WTC11 (cell line): ENCODE measurements at regions not wholly inside any gene's neighbourhood (a gene's known extent, or its start where the extent isn't known, plus 50 kb on each side); places are given as distances from the start of the nearest gene placed in this dataset.

ENCODE experiments used
- ATAC-seq: fragments of 200-7000 bp; cut with Tn5 transposase; 2 replicates; pipeline ENCODE4 v1.10.0; 2021; ENCODE audit warnings: mild to moderate bottlenecking, moderate library complexity
- CTCF ChIA-PET: fragments of 300-600 bp; sonication (Branson Sonifier 250); formaldehyde crosslinking; loops from one replicate; lab custom pipeline; 2021; ENCODE audit warnings: antibody characterized with exemption; lab: Charles Lee
- POLR2A ChIA-PET: fragments of 350-600 bp; sonication (Branson Sonifier 250); formaldehyde crosslinking; loops from one replicate; lab custom pipeline; 2021; ENCODE audit warnings: antibody characterized with exemption; lab: Charles Lee
- DNase-seq: peaks from one replicate; pipeline ENCODE4 v3.0.0; 2021; ENCODE audit warnings: low spot score
- H3K27ac Mint-ChIP-seq: 2 replicates; pipeline ENCODE4 v1.8.0; 2021; ENCODE audit warnings: mixed read lengths
- H3K27me3 Mint-ChIP-seq: 2 replicates; pipeline ENCODE4 v1.8.0; 2021; ENCODE audit warnings: low read depth, mild to moderate bottlenecking, moderate library complexity, mixed read lengths
- H3K36me3 Mint-ChIP-seq: 2 replicates; pipeline ENCODE4 v1.8.0; 2021; ENCODE audit warnings: mixed read lengths
- H3K4me1 Mint-ChIP-seq: 2 replicates; pipeline ENCODE4 v1.8.0; 2022; ENCODE audit warnings: mixed read lengths
- H3K4me3 Mint-ChIP-seq: 2 replicates; pipeline ENCODE4 v1.8.0; 2021; ENCODE audit warnings: mild to moderate bottlenecking, moderate library complexity, mixed read lengths
- H3K9me3 Mint-ChIP-seq: 2 replicates; pipeline ENCODE4 v1.8.0; 2021; ENCODE audit warnings: mixed read lengths
- ETV6 ChIP-seq: sonication (generic); formaldehyde crosslinking; IDR thresholded peaks from 2 replicates; pipeline ENCODE4 v1.8.1; 2022; ENCODE audit warnings: mild to moderate bottlenecking, missing genetic modification reagents
- FOXP1 ChIP-seq: sonication (generic); formaldehyde crosslinking; IDR thresholded peaks from 2 replicates; pipeline ENCODE4 v1.8.0; 2022; ENCODE audit warnings: missing genetic modification reagents, mild to moderate bottlenecking, moderate library complexity, borderline replicate concordance
- GRHL2 ChIP-seq: fragments of 250-450 bp; sonication (Bioruptor Pico); IDR thresholded peaks from 2 replicates; pipeline ENCODE4 v1.8.0; 2022; ENCODE audit warnings: mild to moderate bottlenecking, moderate library complexity; ENCODE audit not compliant: insufficient replicate concordance, severe bottlenecking
- GTF2I ChIP-seq: fragments of 250-450 bp; sonication (Bioruptor Pico); conservative IDR thresholded peaks from 2 replicates; pipeline ENCODE4 v1.4.0; 2021; ENCODE audit warnings: mild to moderate bottlenecking
- JAZF1 ChIP-seq: fragments of 250-450 bp; sonication (Bioruptor Pico); IDR thresholded peaks from 2 replicates; pipeline ENCODE4 v1.9.0; 2021; ENCODE audit warnings: moderate library complexity, mild to moderate bottlenecking, inconsistent platforms
- KAT7 ChIP-seq: sonication (generic); formaldehyde crosslinking; IDR thresholded peaks from 2 replicates; pipeline ENCODE4 v1.8.1; 2023; ENCODE audit warnings: missing genetic modification reagents, mild to moderate bottlenecking, borderline replicate concordance
- NFE2L1 ChIP-seq: sonication (generic); formaldehyde crosslinking; IDR thresholded peaks from 2 replicates; pipeline ENCODE4 v1.8.1; 2023; ENCODE audit warnings: missing genetic modification reagents
- NR1H2 ChIP-seq: sonication (generic); formaldehyde crosslinking; IDR thresholded peaks from 2 replicates; pipeline ENCODE4 v1.9.0; 2021; ENCODE audit warnings: mild to moderate bottlenecking, moderate library complexity, missing genetic modification reagents
- PRRX2 ChIP-seq: fragments of 250-450 bp; sonication (Bioruptor Pico); IDR thresholded peaks from 2 replicates; pipeline ENCODE4 v1.8.0; 2021; ENCODE audit warnings: mild to moderate bottlenecking
- SP1 ChIP-seq: sonication (generic); formaldehyde crosslinking; conservative IDR thresholded peaks from 2 replicates; pipeline ENCODE4 v1.8.1; 2022; ENCODE audit warnings: missing genetic modification reagents
- TEAD1 ChIP-seq: sonication (generic); formaldehyde crosslinking; IDR thresholded peaks from 2 replicates; pipeline ENCODE4 v1.8.0; 2022; ENCODE audit warnings: mild to moderate bottlenecking, missing genetic modification reagents
- ZNF138 ChIP-seq: sonication (generic); formaldehyde crosslinking; conservative IDR thresholded peaks from 2 replicates; pipeline ENCODE4 v1.8.1; 2022; ENCODE audit warnings: mild to moderate bottlenecking, moderate library complexity, missing genetic modification reagents
- ZNF232 ChIP-seq: sonication (generic); formaldehyde crosslinking; IDR thresholded peaks from 2 replicates; pipeline ENCODE4 v1.8.0; 2022; ENCODE audit warnings: mild to moderate bottlenecking, missing genetic modification reagents
- ZNF317 ChIP-seq: sonication (generic); formaldehyde crosslinking; IDR thresholded peaks from 2 replicates; pipeline ENCODE4 v1.8.1; 2023; ENCODE audit warnings: low read depth, mild to moderate bottlenecking, moderate library complexity, missing genetic modification reagents, borderline replicate concordance
- ZNF396 ChIP-seq: fragments of 250-450 bp; sonication (Bioruptor Pico); IDR thresholded peaks from 2 replicates; pipeline ENCODE4 v1.8.0; 2021; ENCODE audit warnings: mild to moderate bottlenecking, moderate library complexity, borderline replicate concordance
- ZNF416 ChIP-seq: fragments of 250-450 bp; sonication (Bioruptor Pico); IDR thresholded peaks from 2 replicates; pipeline ENCODE4 v1.9.0; 2021; ENCODE audit warnings: mild to moderate bottlenecking, inconsistent platforms
- ZNF423 ChIP-seq: fragments of 250-450 bp; sonication (Bioruptor Pico); IDR thresholded peaks from 2 replicates; pipeline ENCODE4 v2.1.2; 2022; ENCODE audit warnings: mild to moderate bottlenecking, moderate library complexity
- ZNF671 ChIP-seq: fragments of 250-450 bp; sonication (Bioruptor Pico); IDR thresholded peaks from 2 replicates; pipeline ENCODE4 v1.8.0; 2021; ENCODE audit warnings: mild to moderate bottlenecking
- TF ChIP-seq, protein P1 (sequence below): sonication (generic); formaldehyde crosslinking; IDR thresholded peaks from 2 replicates; pipeline ENCODE4 v1.8.1; 2022; ENCODE audit warnings: mild to moderate bottlenecking, moderate library complexity, missing genetic modification reagents
- TF ChIP-seq, protein P2 (sequence below): sonication (generic); formaldehyde crosslinking; IDR thresholded peaks from 2 replicates; pipeline ENCODE4 v1.8.0; 2022; ENCODE audit warnings: mild to moderate bottlenecking, missing genetic modification reagents
- TF ChIP-seq, protein P3 (sequence below): sonication (generic); formaldehyde crosslinking; IDR thresholded peaks from 2 replicates; pipeline ENCODE4 v1.8.1; 2023; ENCODE audit warnings: mild to moderate bottlenecking, moderate library complexity, missing genetic modification reagents
- TF ChIP-seq, protein P4 (sequence below): sonication (generic); formaldehyde crosslinking; IDR thresholded peaks from 2 replicates; pipeline ENCODE4 v1.8.0; 2022; ENCODE audit warnings: mild to moderate bottlenecking, missing genetic modification reagents
- TF ChIP-seq, protein P5 (sequence below): sonication (generic); formaldehyde crosslinking; conservative IDR thresholded peaks from 2 replicates; pipeline ENCODE4 v1.8.1; 2022; ENCODE audit warnings: mild to moderate bottlenecking, missing genetic modification reagents
- TF ChIP-seq, protein P6 (sequence below): sonication (generic); formaldehyde crosslinking; IDR thresholded peaks from 2 replicates; pipeline ENCODE4 v1.8.1; 2022; ENCODE audit warnings: missing genetic modification reagents, borderline replicate concordance
- TF ChIP-seq, protein P7 (sequence below): sonication (generic); formaldehyde crosslinking; IDR thresholded peaks from 2 replicates; pipeline ENCODE4 v1.8.0; 2022; ENCODE audit warnings: missing genetic modification reagents
- TF ChIP-seq, protein P8 (sequence below): sonication (generic); formaldehyde crosslinking; IDR thresholded peaks from 2 replicates; pipeline ENCODE4 v1.8.1; 2022; ENCODE audit warnings: mild to moderate bottlenecking, missing genetic modification reagents, moderate library complexity, borderline replicate concordance

DNA sequence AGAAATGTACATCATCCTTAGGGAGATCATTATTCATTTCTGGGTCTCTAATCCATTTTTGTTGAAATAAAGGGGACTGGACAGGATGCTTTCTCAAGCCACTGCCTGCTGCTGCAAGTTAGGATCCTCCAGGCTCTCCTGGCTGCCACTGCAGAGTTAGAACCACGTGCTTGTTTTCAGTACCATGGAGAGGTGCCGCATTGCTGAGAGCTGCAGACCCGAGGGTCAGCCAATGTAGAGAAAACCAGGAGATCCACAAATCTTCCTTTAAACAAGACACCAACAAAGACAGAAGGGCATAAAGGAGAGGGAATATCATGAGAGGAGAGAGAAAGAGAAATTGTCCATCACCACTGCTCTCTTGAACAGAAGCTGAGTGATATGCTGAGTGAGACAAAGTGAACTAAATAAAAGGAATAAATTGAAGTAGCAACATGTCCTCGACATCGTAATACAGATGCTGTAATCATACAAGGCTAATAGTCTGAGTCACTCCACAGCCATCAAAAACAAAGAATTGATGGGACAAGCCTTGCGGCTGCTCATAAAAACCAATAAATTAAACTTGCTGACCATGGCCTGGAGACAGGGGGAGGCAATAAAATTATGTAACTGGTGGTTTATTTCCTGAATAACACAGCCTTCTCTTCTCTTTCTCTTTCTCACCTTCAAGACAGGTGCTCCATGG is 255.7 kb downstream of the OMA1 start:
- no peaks in the 10 kb centered on the region for H3K36me3 Mint-ChIP-seq
- H3K4me1 Mint-ChIP-seq, result peaks cover 5% of the 10 kb centered on the region
- H3K9me3 Mint-ChIP-seq, result peaks cover 6% of the 10 kb centered on the region; the same call in 1 of the 2 replicates
- H3K4me3 Mint-ChIP-seq, result no peak overlapping the region
- peak; percentile 72 for DNase-seq
- ATAC-seq, result peak; percentile 95
- no peaks in the 10 kb centered on the region; the same call in 1 of the 2 replicates for H3K27me3 Mint-ChIP-seq
- no peak overlapping the region for H3K27ac Mint-ChIP-seq
- POLR2A ChIA-PET, result no interaction called here
- CTCF ChIA-PET, result no interaction called here
- TF ChIP-seq SP1 (no peak; the same call in 1 of the 2 replicates), ZNF138 (CRISPR knock-in tag) (0 out of 2 replicates have a peak, but pooled peaks have one; percentile 28), ZNF416 (CRISPR knock-in tag) (no peak), KAT7 (CRISPR knock-in tag) (no peak), ZNF232 (peak; percentile 73; the same call in 1 of the 2 replicates), GTF2I (CRISPR knock-in tag) (no peak), TEAD1 (CRISPR knock-in tag) (0 out of 2 replicates have a peak, but pooled peaks have one; percentile 49), GRHL2 (CRISPR knock-in tag) (no peak), JAZF1 (no peak), ZNF423 (no peak), NFE2L1 (CRISPR knock-in tag) (no peak), ZNF317 (CRISPR knock-in tag) (no peak), ZNF671 (CRISPR knock-in tag) (no peak), FOXP1 (CRISPR knock-in tag) (no peak), ZNF396 (CRISPR knock-in tag) (no peak), PRRX2 (CRISPR knock-in tag) (no peak), ETV6 (CRISPR knock-in tag) (no peak), NR1H2 (CRISPR knock-in tag) (no peak)
- TF ChIP-seq, protein P1, sequence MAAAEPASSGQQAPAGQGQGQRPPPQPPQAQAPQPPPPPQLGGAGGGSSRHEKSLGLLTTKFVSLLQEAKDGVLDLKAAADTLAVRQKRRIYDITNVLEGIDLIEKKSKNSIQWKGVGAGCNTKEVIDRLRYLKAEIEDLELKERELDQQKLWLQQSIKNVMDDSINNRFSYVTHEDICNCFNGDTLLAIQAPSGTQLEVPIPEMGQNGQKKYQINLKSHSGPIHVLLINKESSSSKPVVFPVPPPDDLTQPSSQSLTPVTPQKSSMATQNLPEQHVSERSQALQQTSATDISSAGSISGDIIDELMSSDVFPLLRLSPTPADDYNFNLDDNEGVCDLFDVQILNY (CRISPR knock-in tag), result no peak
- TF ChIP-seq, protein P2, sequence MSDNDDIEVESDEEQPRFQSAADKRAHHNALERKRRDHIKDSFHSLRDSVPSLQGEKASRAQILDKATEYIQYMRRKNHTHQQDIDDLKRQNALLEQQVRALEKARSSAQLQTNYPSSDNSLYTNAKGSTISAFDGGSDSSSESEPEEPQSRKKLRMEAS (CRISPR knock-in tag), result peak; percentile 87
- TF ChIP-seq, protein P3, sequence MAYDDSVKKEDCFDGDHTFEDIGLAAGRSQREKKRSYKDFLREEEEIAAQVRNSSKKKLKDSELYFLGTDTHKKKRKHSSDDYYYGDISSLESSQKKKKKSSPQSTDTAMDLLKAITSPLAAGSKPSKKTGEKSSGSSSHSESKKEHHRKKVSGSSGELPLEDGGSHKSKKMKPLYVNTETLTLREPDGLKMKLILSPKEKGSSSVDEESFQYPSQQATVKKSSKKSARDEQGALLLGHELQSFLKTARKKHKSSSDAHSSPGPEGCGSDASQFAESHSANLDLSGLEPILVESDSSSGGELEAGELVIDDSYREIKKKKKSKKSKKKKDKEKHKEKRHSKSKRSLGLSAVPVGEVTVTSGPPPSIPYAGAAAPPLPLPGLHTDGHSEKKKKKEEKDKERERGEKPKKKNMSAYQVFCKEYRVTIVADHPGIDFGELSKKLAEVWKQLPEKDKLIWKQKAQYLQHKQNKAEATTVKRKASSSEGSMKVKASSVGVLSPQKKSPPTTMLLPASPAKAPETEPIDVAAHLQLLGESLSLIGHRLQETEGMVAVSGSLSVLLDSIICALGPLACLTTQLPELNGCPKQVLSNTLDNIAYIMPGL (CRISPR knock-in tag), result no peak
- TF ChIP-seq, protein P4, sequence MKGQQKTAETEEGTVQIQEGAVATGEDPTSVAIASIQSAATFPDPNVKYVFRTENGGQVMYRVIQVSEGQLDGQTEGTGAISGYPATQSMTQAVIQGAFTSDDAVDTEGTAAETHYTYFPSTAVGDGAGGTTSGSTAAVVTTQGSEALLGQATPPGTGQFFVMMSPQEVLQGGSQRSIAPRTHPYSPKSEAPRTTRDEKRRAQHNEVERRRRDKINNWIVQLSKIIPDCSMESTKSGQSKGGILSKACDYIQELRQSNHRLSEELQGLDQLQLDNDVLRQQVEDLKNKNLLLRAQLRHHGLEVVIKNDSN, result peak; percentile 86
- TF ChIP-seq, protein P5, sequence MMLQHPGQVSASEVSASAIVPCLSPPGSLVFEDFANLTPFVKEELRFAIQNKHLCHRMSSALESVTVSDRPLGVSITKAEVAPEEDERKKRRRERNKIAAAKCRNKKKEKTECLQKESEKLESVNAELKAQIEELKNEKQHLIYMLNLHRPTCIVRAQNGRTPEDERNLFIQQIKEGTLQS (CRISPR knock-in tag), result no peak
- TF ChIP-seq, protein P6, sequence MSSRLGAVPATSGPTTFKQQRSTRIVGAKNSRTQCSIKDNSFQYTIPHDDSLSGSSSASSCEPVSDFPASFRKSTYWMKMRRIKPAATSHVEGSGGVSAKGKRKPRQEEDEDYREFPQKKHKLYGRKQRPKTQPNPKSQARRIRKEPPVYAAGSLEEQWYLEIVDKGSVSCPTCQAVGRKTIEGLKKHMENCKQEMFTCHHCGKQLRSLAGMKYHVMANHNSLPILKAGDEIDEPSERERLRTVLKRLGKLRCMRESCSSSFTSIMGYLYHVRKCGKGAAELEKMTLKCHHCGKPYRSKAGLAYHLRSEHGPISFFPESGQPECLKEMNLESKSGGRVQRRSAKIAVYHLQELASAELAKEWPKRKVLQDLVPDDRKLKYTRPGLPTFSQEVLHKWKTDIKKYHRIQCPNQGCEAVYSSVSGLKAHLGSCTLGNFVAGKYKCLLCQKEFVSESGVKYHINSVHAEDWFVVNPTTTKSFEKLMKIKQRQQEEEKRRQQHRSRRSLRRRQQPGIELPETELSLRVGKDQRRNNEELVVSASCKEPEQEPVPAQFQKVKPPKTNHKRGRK, result no peak
- TF ChIP-seq, protein P7, sequence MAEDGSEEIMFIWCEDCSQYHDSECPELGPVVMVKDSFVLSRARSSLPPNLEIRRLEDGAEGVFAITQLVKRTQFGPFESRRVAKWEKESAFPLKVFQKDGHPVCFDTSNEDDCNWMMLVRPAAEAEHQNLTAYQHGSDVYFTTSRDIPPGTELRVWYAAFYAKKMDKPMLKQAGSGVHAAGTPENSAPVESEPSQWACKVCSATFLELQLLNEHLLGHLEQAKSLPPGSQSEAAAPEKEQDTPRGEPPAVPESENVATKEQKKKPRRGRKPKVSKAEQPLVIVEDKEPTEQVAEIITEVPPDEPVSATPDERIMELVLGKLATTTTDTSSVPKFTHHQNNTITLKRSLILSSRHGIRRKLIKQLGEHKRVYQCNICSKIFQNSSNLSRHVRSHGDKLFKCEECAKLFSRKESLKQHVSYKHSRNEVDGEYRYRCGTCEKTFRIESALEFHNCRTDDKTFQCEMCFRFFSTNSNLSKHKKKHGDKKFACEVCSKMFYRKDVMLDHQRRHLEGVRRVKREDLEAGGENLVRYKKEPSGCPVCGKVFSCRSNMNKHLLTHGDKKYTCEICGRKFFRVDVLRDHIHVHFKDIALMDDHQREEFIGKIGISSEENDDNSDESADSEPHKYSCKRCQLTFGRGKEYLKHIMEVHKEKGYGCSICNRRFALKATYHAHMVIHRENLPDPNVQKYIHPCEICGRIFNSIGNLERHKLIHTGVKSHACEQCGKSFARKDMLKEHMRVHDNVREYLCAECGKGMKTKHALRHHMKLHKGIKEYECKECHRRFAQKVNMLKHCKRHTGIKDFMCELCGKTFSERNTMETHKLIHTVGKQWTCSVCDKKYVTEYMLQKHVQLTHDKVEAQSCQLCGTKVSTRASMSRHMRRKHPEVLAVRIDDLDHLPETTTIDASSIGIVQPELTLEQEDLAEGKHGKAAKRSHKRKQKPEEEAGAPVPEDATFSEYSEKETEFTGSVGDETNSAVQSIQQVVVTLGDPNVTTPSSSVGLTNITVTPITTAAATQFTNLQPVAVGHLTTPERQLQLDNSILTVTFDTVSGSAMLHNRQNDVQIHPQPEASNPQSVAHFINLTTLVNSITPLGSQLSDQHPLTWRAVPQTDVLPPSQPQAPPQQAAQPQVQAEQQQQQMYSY (CRISPR knock-in tag), result no peak
- TF ChIP-seq, protein P8, sequence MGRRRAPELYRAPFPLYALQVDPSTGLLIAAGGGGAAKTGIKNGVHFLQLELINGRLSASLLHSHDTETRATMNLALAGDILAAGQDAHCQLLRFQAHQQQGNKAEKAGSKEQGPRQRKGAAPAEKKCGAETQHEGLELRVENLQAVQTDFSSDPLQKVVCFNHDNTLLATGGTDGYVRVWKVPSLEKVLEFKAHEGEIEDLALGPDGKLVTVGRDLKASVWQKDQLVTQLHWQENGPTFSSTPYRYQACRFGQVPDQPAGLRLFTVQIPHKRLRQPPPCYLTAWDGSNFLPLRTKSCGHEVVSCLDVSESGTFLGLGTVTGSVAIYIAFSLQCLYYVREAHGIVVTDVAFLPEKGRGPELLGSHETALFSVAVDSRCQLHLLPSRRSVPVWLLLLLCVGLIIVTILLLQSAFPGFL (CRISPR knock-in tag), result no peak
